ENCODE measurements at regions not wholly inside any gene's neighbourhood (a gene's known extent, or its start where the extent isn't known, plus 50 kb on each side); places are given as distances from the start of the nearest gene placed in this dataset.

GRCh38 chr7:10789170-10789569 is 184.5 kb upstream of the PHF14 start:
- TF ChIP-seq CTCF (IDR thresholded peaks at IDR 0.05; ENCODE audit: unreplicated experiment in 3 of 3) = no peak
- Mint-ChIP-seq H3K9me3 (no peaks in the 10 kb centered on the region), H3K4me1 (no peaks in the 10 kb centered on the region), H3K27ac (no peak overlapping the region), H3K4me3 (no peak overlapping the region), H3K36me3 (ENCODE audit: low read depth) (no peaks in the 10 kb centered on the region), H3K27me3 (ENCODE audit: low read depth) (peaks cover 4% of the 10 kb centered on the region)

GRCh38 chr7:10790910-10791309 is 182.8 kb upstream of the PHF14 start:
- no peaks in the 10 kb centered on the region for H3K4me1 Mint-ChIP-seq
- H3K36me3 Mint-ChIP-seq (ENCODE audit: low read depth) = no peaks in the 10 kb centered on the region
- peaks cover 4% of the 10 kb centered on the region for H3K27me3 Mint-ChIP-seq (ENCODE audit: low read depth)
- H3K4me3 Mint-ChIP-seq = no peak overlapping the region
- TF ChIP-seq CTCF (IDR thresholded peaks at IDR 0.05; ENCODE audit: unreplicated experiment in 3 of 3) = no peak
- no peak overlapping the region for H3K27ac Mint-ChIP-seq
- H3K9me3 Mint-ChIP-seq = no peaks in the 10 kb centered on the region

GRCh38 chr7:10793995-10794775 is 179.5 kb upstream of the PHF14 start:
- H3K36me3 Mint-ChIP-seq (ENCODE audit: low read depth) = no peaks in the 10 kb centered on the region
- H3K27me3 Mint-ChIP-seq (ENCODE audit: low read depth) = peaks cover 4% of the 10 kb centered on the region
- no peaks in the 10 kb centered on the region for H3K4me1 Mint-ChIP-seq
- no peak overlapping the region for H3K27ac Mint-ChIP-seq
- no peak for TF ChIP-seq CTCF (IDR thresholded peaks at IDR 0.05; ENCODE audit: unreplicated experiment in 3 of 3)
- no peak overlapping the region for H3K4me3 Mint-ChIP-seq
- no peaks in the 10 kb centered on the region for H3K9me3 Mint-ChIP-seq

- Mint-ChIP-seq H3K27ac (no peak overlapping the region), H3K36me3 (ENCODE audit: low read depth) (no peaks in the 10 kb centered on the region), H3K4me3 (no peak overlapping the region), H3K4me1 (no peaks in the 10 kb centered on the region), H3K9me3 (no peaks in the 10 kb centered on the region), H3K27me3 (ENCODE audit: low read depth) (peaks cover 4% of the 10 kb centered on the region)
- no peak for TF ChIP-seq CTCF (IDR thresholded peaks at IDR 0.05; ENCODE audit: unreplicated experiment in 3 of 3)
Observed at GRCh38 chr7:10797157-10797556, 176.5 kb upstream of the PHF14 start.

DNA sequence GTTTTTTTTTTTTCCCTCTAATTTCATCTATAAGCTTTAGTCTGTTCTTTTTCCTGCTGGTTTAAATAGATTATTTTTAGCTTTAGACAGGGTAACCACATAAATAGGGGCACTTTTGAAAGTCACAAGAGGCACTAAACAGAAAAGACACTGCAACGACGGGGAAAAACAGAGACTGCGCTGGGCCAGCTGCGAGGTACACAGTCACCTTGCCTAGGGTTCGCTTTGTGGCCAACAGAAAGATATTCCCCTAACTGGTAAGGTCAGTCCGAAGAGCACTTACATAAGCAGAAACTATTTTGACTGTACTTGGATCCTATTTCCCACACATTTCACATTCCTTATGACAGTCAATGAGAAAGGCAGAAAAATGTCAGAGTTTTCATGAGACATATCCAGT is 175.6 kb upstream of the PHF14 start:
- no peaks in the 10 kb centered on the region for H3K9me3 Mint-ChIP-seq
- no peak overlapping the region for H3K27ac Mint-ChIP-seq
- no peak overlapping the region for H3K4me3 Mint-ChIP-seq
- H3K27me3 Mint-ChIP-seq (ENCODE audit: low read depth) = peaks cover under 1% of the 10 kb centered on the region
- H3K36me3 Mint-ChIP-seq (ENCODE audit: low read depth) = no peaks in the 10 kb centered on the region
- TF ChIP-seq CTCF (IDR thresholded peaks at IDR 0.05; ENCODE audit: unreplicated experiment in 3 of 3) = no peak
- H3K4me1 Mint-ChIP-seq = no peaks in the 10 kb centered on the region

DNA sequence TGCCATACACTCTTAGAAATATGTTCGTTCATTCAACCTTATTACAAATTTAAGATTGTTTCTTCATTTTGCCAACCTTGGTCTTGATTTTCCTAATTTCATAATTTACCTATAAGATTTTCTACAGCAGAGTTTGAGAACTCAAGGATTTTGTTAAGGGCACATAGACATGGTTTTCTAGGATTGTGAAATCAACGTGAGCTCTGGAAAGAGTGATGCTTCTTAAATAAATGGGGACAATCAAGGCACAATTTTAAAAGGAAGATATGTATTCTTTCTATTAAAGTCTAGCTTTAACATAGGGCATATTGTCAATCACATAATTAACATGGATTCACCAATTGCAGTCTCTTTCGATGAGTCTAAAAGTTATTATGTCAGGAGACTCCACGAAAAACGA is 174.2 kb upstream of the PHF14 start:
- Mint-ChIP-seq H3K4me1 (peaks cover 4% of the 10 kb centered on the region), H3K27me3 (ENCODE audit: low read depth) (no peaks in the 10 kb centered on the region), H3K9me3 (no peaks in the 10 kb centered on the region), H3K27ac (no peak overlapping the region), H3K36me3 (ENCODE audit: low read depth) (no peaks in the 10 kb centered on the region), H3K4me3 (no peak overlapping the region)
- no peak for TF ChIP-seq CTCF (IDR thresholded peaks at IDR 0.05; ENCODE audit: unreplicated experiment in 3 of 3)
